Esophagus muscularis mucosa (tissue), 4 donors: ENCODE measurements at regions not wholly inside any gene's neighbourhood (a gene's known extent, or its start where the extent isn't known, plus 50 kb on each side); places are given as distances from the start of the nearest gene placed in this dataset.

Experiments
- DNase-seq: peaks from one replicate; pipeline ENCODE4 v3.0.0-alpha.2; 2017; ENCODE audit errors: extremely low spot score
- H3K27ac ChIP-seq, 4 donors: fragments of 200-600 bp; sonication (generic); replicated peaks in 1 of 4; 1 replicate in 3 of 4; 2 replicates in 1 of 4; pipeline ENCODE4 v1.5.1; 2016 to 2019; ENCODE audit warnings: mild to moderate bottlenecking in 1 of 4
- H3K27me3 ChIP-seq, 4 donors: fragments of 200-600 bp; sonication (generic); one replicate each; pipeline versions ENCODE4 v1.5.1 to v1.6.0; 2016 to 2019
- H3K36me3 ChIP-seq, 4 donors: fragments of 200-600 bp; sonication (generic); one replicate each; pipeline ENCODE4 v1.5.1; 2016 to 2019
- H3K4me1 ChIP-seq, 4 donors: fragments of 200-600 bp; sonication (generic); one replicate each; pipeline ENCODE4 v1.5.1; 2016 to 2019
- H3K4me3 ChIP-seq, 4 donors: fragments of 200-600 bp; sonication (generic); 1 replicate in 2 of 4; 2 replicates in 2 of 4; pipeline ENCODE4 v1.5.1; 2016 to 2019; ENCODE audit warnings: mild to moderate bottlenecking in 4 of 4, moderate library complexity in 1 of 4
- H3K9me3 ChIP-seq, 4 donors: fragments of 200-600 bp; sonication (generic); 1 replicate in 3 of 4; 2 replicates in 1 of 4; pipeline ENCODE4 v1.5.1; 2016 to 2019
- CTCF ChIP-seq, 3 experiments: fragments of 200-600 bp in 2 of 3; fragments of 450-650 bp in 1 of 3; sonication (generic) in 2 of 3; IDR thresholded peaks; one replicate each; pipeline ENCODE4 v1.5.1; 2017 to 2019; ENCODE audit warnings: antibody characterized with exemption in 3 of 3, mild to moderate bottlenecking in 2 of 3, moderate library complexity in 1 of 3
- EP300 ChIP-seq: sonication (generic); formaldehyde crosslinking; IDR thresholded peaks from one replicate; pipeline ENCODE4 v1.6.1; 2017; ENCODE audit warnings: antibody characterized with exemption
- POLR2A ChIP-seq: fragments of 450-650 bp; IDR thresholded peaks from one replicate; pipeline ENCODE4 v1.6.1; 2017; ENCODE audit warnings: antibody characterized with exemption, moderate library complexity, mild to moderate bottlenecking, low read depth
- POLR2AphosphoS5 ChIP-seq, 2 donors: sonication (generic); formaldehyde crosslinking; IDR thresholded peaks; one replicate each; pipeline ENCODE4 v1.6.1; 2017; ENCODE audit warnings: antibody characterized with exemption in 2 of 2
- WGBS: methylation state at CpG from one replicate; pipeline ENCODE4 v1.1.5; 2018; 5-methylcytosine and 5-hydroxymethylcytosine counted together
- intact Hi-C: fragments of 100-400 bp; cut with DNase I; formaldehyde crosslinking; loops from one replicate; pipeline ENCODE4 v1.15.1; 2023

GRCh38 chr9:26477963-26478362 lies 414.6 kb downstream of the CAAP1 start:
- H3K27me3 ChIP-seq = no peaks in the 10 kb centered on the region
- intact Hi-C loops = no loop called here
- no peaks in the 10 kb centered on the region for H3K36me3 ChIP-seq
- H3K4me1 ChIP-seq = no peaks in the 10 kb centered on the region
- no peaks in the 10 kb centered on the region for H3K9me3 ChIP-seq
- TF ChIP-seq CTCF (IDR thresholded peaks at IDR 0.05) (no peak), POLR2A (no peak), EP300 (no peak), POLR2AphosphoS5 (IDR thresholded peaks at IDR 0.05) (no peak)
- no peak for DNase-seq
- no peak overlapping the region for H3K27ac ChIP-seq
- H3K4me3 ChIP-seq = no peak overlapping the region

- TF ChIP-seq POLR2AphosphoS5 (IDR thresholded peaks at IDR 0.05) (no peak), EP300 (no peak), POLR2A (no peak), CTCF (IDR thresholded peaks at IDR 0.05) (no peak)
- H3K36me3 ChIP-seq = no peaks in the 10 kb centered on the region
- H3K9me3 ChIP-seq = peaks cover 0 to 13% (median 3%) of the 10 kb centered on the region in 4 donors
- no peak for DNase-seq
- H3K4me1 ChIP-seq = no peaks in the 10 kb centered on the region
- H3K27ac ChIP-seq = no peak overlapping the region
- no peak overlapping the region for H3K4me3 ChIP-seq
- intact Hi-C loops = no loop called here
- WGBS = 80% methylated on average over 2 of the region's 2 CpGs
- H3K27me3 ChIP-seq = no peaks in the 10 kb centered on the region
Observed at GRCh38 chr9:26471261-26471660, 421.3 kb downstream of the CAAP1 start.

- 58% methylated on average over 2 of the region's 2 CpGs for WGBS
- no peaks in the 10 kb centered on the region for H3K36me3 ChIP-seq
- H3K27me3 ChIP-seq = no peaks in the 10 kb centered on the region
- H3K27ac ChIP-seq = no peak overlapping the region
- TF ChIP-seq CTCF (IDR thresholded peaks at IDR 0.05) (no peak), POLR2A (no peak), POLR2AphosphoS5 (IDR thresholded peaks at IDR 0.05) (no peak), EP300 (no peak)
- no peaks in the 10 kb centered on the region for H3K4me1 ChIP-seq
- no peak for DNase-seq
- peaks cover 0 to 13% (median 3%) of the 10 kb centered on the region in 4 donors for H3K9me3 ChIP-seq
- no peak overlapping the region for H3K4me3 ChIP-seq
- intact Hi-C loops = no loop called here
Observed at GRCh38 chr9:26470284-26470683, 422.3 kb downstream of the CAAP1 start.

GRCh38 chr9:26463837-26464236 lies 428.8 kb downstream of the CAAP1 start:
- Histone ChIP-seq H3K4me3 (no peak overlapping the region), H3K36me3 (no peaks in the 10 kb centered on the region), H3K27me3 (no peaks in the 10 kb centered on the region), H3K9me3 (no peaks in the 10 kb centered on the region), H3K4me1 (no peaks in the 10 kb centered on the region), H3K27ac (no peak overlapping the region)
- intact Hi-C loops = no loop called here
- no peak for DNase-seq
- 91% methylated on average over 1 of the region's 1 CpG for WGBS
- TF ChIP-seq POLR2A (no peak), CTCF (IDR thresholded peaks at IDR 0.05) (no peak), EP300 (no peak), POLR2AphosphoS5 (IDR thresholded peaks at IDR 0.05) (no peak)

- no peak overlapping the region for H3K27ac ChIP-seq
- no peaks in the 10 kb centered on the region for H3K36me3 ChIP-seq
- intact Hi-C loops = no loop called here
- no peaks in the 10 kb centered on the region for H3K9me3 ChIP-seq
- 0% methylated on average over 1 of the region's 1 CpG for WGBS
- DNase-seq = no peak
- H3K4me3 ChIP-seq = no peak overlapping the region
- H3K27me3 ChIP-seq = no peaks in the 10 kb centered on the region
- no peaks in the 10 kb centered on the region for H3K4me1 ChIP-seq
- TF ChIP-seq POLR2AphosphoS5 (IDR thresholded peaks at IDR 0.05) (no peak), POLR2A (no peak), EP300 (no peak), CTCF (IDR thresholded peaks at IDR 0.05) (no peak)
Observed at GRCh38 chr9:26462751-26463150, 429.9 kb downstream of the CAAP1 start.
